NCI-H524 (cell line): ENCODE measurements at regions not wholly inside any gene's neighbourhood (a gene's known extent, or its start where the extent isn't known, plus 50 kb on each side); places are given as distances from the start of the nearest gene placed in this dataset.
A peak's percentile ranks its signal among the peaks of the same experiment; 100 is the strongest.
"Not testable (repeated sequence)": the region's sequence is repeated elsewhere in the genome, so short reads cannot be mapped to it uniquely, and the experiment has no call there.

Experiments
- DNase-seq, 2 experiments: peaks; one replicate each; lab custom pipeline; 2025; lab: John Stamatoyannopoulos, UW

GRCh38 chr4:33882246-33882990 lies 2361.9 kb downstream of the ARAP2 start:
- no peak for DNase-seq

- no peak for DNase-seq
These were observed 2361.2 kb downstream of the ARAP2 start for GRCh38 chr4:33883111-33883510.

DNA sequence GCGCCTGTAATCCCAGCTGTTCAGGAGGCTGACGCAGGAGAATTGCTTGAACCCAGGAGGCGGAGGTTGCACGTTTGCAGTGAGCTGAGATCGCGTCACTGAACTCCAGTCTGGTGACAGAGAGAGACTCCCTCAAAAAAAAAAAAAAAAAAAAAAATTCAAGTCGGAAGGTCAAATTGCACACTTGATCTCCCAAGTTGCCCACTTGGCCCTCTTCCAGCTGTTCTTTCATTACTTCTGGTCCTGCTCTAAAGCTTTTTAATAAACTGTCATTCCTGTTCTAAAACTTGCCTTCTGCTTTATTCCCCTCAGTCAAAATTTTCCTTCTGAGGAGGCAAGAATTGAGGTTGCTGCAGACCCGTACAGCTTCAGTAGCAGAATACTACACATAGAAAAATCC lies 2358.0 kb downstream of the ARAP2 start:
- peak; percentile 8 to 77 for DNase-seq

DNA sequence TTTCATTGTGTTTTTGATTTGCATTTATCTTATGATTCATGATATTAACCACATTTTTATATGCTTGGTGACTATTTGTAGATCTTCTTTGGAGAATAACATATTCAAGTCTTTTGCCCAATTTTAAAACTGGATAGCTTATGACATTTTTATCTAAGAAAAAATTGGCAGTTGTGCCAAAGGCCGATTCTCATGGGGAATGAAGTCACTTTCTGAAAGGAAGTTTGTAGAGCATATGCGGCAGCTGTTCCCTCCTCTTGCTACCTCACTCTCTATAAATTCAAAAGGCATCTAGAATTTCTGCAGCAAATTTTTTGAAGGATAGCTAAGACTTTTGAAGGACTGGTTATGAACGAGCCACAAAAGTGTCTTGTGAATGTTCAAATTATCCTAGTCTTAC lies 2353.5 kb downstream of the ARAP2 start:
- no peak for DNase-seq

GRCh38 chr4:33911959-33912358 lies 2332.4 kb downstream of the ARAP2 start:
- DNase-seq: no peak

GRCh38 chr4:33914386-33914785 lies 2329.9 kb downstream of the ARAP2 start:
- no peak for DNase-seq

- no peak for DNase-seq
These were observed 2320.8 kb downstream of the ARAP2 start for GRCh38 chr4:33923469-33923868.

DNA sequence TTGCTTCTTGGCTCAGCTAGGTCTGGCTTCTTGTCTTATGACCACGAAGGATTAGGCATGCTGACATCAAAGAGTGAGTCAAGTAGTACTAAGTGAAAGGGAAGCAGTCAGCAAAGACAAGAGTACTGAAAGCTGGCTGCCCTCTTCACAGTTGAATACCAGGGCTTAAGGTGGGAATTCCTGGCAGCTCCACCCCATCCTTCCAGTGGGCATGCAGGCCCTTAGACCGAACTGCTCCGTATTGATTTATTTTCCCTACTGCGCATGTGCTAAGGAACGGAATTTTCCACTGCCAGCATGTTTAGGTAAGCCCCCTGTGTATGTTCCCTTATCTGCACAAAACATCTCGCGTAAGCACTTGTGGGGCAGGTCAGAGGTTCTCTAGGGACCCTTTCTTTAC lies 2320.1 kb downstream of the ARAP2 start:
- no peak for DNase-seq

- no peak for DNase-seq
These were observed 2319.5 kb downstream of the ARAP2 start for GRCh38 chr4:33924811-33925210.

DNA sequence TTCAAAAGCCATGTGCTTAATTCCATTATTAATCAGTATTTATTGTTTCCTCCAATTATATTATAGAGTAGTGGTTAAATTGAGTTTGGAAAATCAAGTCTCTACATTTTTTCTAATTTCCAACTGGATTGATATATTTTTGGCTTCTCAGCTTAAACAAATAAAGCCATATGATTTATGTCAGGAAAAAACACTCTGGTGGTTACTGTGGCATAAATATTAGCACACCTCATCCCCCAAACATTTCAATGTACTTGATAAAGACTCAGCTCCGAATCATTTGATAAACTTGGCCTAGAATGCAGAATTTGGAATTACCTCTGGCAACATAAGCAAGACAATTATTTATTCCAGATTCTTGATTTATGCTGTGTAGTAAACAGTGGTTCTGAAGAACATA lies 2313.8 kb downstream of the ARAP2 start:
- no peak for DNase-seq

DNA sequence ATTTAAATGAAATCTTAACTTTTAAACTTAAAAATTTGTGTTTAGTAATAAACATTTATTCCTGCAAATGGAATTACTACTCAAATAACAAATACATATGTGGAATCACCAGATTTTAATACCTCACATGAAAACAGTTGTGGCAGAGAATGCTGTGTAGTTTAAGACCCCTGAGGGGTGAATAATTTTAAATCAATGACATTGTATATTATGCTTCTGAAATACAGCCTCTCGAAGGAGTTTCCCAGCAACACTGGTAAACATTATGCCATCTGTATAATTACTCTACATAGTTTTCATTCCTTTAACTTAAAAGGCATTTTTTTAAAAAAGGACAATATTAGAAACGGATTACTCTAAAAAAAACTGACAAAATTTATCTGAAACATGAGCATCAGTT lies 2313.3 kb downstream of the ARAP2 start:
- no peak for DNase-seq

DNA sequence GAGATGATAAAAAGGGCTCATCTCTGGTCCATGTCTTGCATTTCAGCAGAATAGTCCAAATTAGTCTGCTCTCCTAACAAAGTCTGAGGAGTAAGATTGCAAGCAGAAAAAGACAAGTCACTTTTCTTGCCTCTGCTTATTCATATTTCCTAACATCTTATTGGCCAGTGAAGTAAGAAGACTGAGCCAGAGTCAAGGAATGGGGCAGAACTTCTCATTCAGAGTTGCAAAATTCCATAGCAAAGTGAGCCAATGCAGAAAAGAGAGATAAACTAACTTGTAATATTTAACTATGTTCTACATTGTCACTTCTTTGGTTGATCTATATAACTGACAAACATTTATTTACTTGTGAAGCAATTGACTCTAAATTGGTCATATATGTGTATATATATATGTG lies 2304.0 kb downstream of the ARAP2 start:
- DNase-seq: no peak

- peak in 1 of 2 experiments; percentile 37 for DNase-seq
These were observed 2302.5 kb downstream of the ARAP2 start for GRCh38 chr4:33941854-33942253.

GRCh38 chr4:33948921-33949320 lies 2295.4 kb downstream of the ARAP2 start:
- no peak for DNase-seq

DNA sequence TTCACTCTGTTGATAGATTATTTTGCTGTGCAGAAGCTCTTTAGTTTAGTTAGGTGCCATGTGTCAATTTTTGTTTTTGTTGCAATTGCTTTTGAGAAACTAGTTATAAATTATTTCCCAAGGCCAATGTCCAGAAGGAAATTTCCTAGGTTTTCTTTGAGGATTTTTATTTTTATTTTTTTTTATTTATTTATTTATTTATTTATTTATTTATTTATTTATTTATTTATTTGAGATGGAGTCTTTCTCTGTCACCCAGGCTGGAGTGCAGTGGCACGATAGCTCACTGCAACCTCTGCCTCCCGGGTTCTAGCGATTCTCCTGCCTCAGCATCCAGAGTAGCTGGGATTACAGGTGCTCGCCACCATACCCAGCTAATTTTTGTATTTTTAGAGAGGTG lies 2290.5 kb downstream of the ARAP2 start:
- DNase-seq: not testable (repeated sequence)

DNA sequence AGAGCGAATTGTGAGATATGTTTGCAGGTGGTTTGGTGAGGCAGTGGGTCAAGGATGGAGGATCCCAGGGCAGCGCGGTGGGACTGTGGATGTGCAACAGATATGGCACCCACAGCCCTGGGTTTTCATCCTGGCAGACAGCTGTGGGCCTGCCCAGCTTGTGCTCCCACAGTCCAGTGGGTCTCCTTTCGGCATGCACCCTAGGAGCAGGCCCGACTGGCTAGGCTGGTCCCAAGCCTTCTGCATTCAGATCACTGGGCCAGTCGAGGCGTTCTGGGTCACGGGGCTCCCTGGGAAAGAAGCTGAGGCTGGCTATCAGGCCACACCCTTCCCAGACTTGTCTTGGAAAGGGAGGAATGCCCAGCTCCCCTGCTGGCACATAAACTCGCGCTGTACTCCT lies 2289.6 kb downstream of the ARAP2 start:
- no peak for DNase-seq

DNA sequence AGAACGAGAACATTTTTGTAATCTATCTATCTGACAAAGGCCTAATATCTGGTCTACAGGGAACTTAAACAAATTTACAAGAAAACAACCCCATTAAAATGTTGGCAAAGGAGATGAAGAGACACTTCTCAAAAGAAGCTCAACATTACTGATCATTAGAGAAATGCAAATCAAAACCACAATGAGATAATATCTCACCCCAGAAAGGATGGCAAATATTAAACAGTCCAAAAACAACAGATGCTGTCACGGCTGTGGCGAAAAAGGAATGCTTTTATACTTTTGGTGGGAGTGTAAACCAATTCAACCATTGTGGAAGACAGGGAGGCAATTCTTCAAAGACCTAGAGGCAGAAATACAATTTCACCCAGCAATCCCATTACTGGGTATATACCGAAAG lies 2284.8 kb downstream of the ARAP2 start:
- no peak for DNase-seq

- no peak for DNase-seq
These were observed 2282.6 kb downstream of the ARAP2 start for GRCh38 chr4:33961761-33962160.

GRCh38 chr4:33966808-33967207 lies 2277.5 kb downstream of the ARAP2 start:
- no peak for DNase-seq

- DNase-seq: no peak
These were observed 2270.0 kb downstream of the ARAP2 start for GRCh38 chr4:33974270-33974669.

- no peak for DNase-seq
These were observed 2268.3 kb downstream of the ARAP2 start for GRCh38 chr4:33975995-33976394.

GRCh38 chr4:33979781-33980180 lies 2264.5 kb downstream of the ARAP2 start:
- DNase-seq: not testable (repeated sequence)

DNA sequence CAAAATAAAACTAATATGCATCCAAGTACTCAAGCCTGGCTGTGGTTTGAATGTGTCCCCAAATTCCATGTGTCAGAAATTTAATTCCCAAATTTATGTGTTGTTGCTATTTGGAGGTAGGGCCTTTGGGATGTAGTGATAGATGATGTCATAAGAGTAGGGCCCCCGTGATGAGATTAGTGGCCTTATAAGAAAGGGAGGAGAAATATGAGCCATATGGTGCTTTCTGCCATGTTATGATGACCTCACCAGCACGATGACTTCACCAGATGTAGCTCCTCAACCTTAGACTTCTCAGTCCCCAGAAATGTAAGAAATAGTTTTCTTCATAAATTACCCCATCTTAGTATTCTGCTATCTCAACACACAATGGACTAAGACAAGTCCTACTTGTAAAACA lies 2264.0 kb downstream of the ARAP2 start:
- no peak for DNase-seq

- DNase-seq: no peak
These were observed 2254.4 kb downstream of the ARAP2 start for GRCh38 chr4:33989820-33990443.
